ENCODE measurements at regions not wholly inside any gene's neighbourhood (a gene's known extent, or its start where the extent isn't known, plus 50 kb on each side); places are given as distances from the start of the nearest gene placed in this dataset.
"Not testable (repeated sequence)": the region's sequence is repeated elsewhere in the genome, so short reads cannot be mapped to it uniquely, and the experiment has no call there.

DNA sequence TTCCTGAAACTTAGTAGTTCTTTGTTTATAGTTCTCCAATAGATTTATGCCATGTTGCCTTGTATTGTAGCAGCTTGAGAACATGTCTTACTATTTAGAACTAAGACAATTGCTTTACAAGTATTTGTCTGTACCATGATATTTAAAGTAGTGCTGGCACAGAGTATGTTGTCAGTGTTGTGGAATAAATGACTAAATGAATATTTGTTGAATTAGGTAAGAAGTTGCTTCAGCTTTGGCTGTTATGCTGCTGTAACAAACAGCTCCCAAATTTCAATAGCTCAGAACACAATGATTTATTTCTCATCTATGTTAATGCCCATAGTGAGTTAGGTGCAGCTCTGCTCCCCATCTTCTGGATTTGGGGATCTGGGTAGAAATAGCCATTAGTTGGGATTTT lies 90.2 kb upstream of the VCAM1 start:
- DNase-seq: no peak

DNA sequence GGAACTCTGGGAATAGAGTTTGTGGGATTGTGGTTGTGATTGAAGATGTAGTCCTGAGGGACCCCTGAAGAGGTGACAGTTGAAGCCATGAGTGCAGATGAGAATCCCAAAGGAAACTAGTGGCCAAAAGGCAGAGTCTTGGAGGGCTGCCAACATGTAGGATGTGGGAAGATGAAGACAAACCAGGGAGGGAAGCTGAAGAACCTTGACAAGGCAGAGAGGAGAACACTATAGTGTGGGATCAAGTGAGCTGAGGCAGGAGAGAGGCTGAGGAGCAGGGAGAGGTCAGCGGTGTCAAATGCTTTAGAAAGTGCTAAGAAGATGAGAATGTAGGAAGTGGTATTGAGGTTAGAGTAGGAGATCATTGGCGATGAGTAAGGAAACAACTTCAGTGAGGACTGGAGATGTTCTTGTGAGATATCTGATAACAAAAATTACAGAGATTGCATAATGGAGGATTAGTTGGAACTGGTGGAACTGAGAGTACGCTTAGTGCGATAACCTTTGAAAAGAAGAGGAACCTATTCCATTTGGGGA lies 88.5 kb upstream of the VCAM1 start:
- DNase-seq: no peak

DNA sequence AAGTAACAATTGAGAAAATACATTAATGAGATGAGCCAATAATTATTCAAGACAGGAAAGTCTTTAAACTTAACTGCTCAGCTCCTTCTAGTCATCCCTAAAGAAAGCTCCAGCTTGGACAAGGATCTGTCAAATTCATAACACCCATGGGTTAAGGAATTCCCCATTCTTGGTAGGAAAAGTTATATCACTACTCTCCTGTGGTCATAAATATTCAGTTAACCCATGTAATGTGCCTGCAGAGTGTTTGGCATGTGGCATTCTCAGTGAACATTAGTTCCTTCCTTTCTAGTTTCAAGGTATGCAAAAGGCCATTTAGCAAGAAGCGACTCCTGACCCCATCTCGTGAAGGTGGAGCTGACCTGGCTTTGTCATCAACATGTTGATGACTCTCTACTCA lies 76.7 kb upstream of the VCAM1 start:
- no peak for DNase-seq

GRCh38 chr1:100643471-100644196 lies 75.9 kb upstream of the VCAM1 start:
- DNase-seq: no peak

- DNase-seq: no peak
Observed at GRCh38 chr1:100646001-100646400, 73.5 kb upstream of the VCAM1 start.

GRCh38 chr1:100649146-100649545 lies 70.4 kb upstream of the VCAM1 start:
- DNase-seq: no peak

DNA sequence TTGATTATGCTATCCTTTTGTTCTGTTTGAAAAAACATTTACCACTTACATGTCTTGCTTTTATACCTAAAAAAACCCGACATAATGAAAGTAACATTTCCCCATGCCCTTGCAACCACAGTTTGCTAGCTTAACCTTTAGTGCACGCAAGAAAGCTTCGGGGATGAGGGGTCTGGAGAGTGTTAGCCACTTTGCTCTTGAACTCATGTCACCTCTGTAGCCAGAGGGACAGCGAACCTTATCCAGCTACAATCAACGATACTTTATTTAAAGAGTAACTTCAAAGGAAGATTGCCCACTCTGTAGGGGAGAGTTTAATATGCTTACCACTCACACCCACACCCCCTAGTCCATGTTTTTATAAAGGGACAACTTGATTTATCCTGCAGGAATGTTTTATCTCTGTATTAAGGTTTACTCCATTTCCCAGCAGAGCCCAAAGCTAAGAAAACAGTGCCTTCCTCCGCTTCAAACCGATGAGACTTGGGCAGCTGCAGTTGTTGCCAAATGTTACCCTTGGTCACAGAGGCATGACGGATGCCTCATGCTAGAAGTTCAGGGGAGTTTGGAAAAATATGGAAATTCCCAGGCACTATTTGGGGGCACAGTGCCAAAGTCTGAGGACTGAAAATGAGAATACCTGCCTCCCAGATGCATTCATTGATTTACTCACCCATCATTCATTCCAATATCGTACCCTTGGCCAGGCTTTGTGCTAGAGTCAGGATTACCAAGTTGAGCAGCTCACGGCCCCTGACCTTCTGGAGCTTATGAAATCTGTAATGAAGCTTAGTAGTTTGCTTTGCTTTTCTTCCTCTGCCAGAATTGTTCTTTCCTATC lies 61.4 kb upstream of the VCAM1 start:
- no peak for DNase-seq

- DNase-seq: no peak
Observed at GRCh38 chr1:100658716-100659026, 60.9 kb upstream of the VCAM1 start.

- no peak for DNase-seq
Observed at GRCh38 chr1:100661176-100661575, 58.4 kb upstream of the VCAM1 start.

DNA sequence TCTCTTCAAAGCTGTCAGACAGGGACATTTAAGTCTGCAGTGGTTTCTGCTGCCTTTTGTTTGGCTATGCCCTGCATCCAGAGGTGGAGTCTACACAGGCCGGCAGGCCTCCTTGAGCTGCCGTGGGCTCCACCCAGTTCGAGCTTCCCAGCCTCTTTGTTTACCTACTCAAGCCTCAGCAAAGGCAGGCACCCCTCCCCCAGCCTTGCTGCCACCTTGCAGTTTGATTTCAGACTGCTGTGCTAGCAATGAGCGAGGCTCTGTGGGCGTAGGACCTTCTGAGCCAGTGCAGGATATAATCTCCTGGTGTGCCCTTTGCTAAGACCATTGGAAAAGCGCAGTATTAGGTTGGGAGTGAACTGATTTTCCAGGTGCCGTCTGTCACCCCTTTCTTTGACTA lies 51.0 kb upstream of the VCAM1 start:
- DNase-seq: not testable (repeated sequence)

Measured in CD4-positive, alpha-beta T cell treated with Interleukin-12 subunit alpha and Interleukin-12 subunit beta, for 1 hour (primary cell).